Fibroblast of lung (primary cell): ENCODE measurements at regions not wholly inside any gene's neighbourhood (a gene's known extent, or its start where the extent isn't known, plus 50 kb on each side); places are given as distances from the start of the nearest gene placed in this dataset.

Experiments used
- DNase-seq, 2 donors: peaks; one replicate each; pipeline versions ENCODE4 v3.0.0 to v3.0.0-alpha.2; 2010; ENCODE audit warnings: low read depth in 2 of 2
- H2AFZ ChIP-seq: 2 replicates; pipeline ENCODE4 v1.5.1; 2012; ENCODE audit warnings: low read length, control low read depth, inconsistent platforms
- H3K27ac ChIP-seq: 2 replicates; pipeline ENCODE4 v1.5.1; 2011; ENCODE audit warnings: low read length, control low read depth; ENCODE audit not compliant: insufficient read depth
- H3K27me3 ChIP-seq: 2 replicates; pipeline ENCODE4 v1.5.1; 2011; ENCODE audit warnings: mild to moderate bottlenecking, low read length; ENCODE audit not compliant: control insufficient read depth, insufficient read depth
- H3K36me3 ChIP-seq: 2 replicates; pipeline ENCODE4 v1.5.1; 2011; ENCODE audit warnings: low read length; ENCODE audit not compliant: control insufficient read depth, insufficient read depth
- H3K4me1 ChIP-seq: 2 replicates; pipeline ENCODE4 v1.5.1; 2011; ENCODE audit warnings: low read length; ENCODE audit not compliant: control insufficient read depth, insufficient read depth; ENCODE audit errors: extremely low read depth
- H3K4me2 ChIP-seq: 2 replicates; pipeline ENCODE4 v1.5.1; 2011; ENCODE audit warnings: low read length, control low read depth; ENCODE audit not compliant: insufficient read depth; ENCODE audit errors: extremely low read depth
- H3K4me3 ChIP-seq, 4 experiments: fragments of 200-600 bp in 1 of 4; sonication (generic) in 1 of 4; replicated peaks in 1 of 4; 2 replicates each; pipeline ENCODE4 v1.5.1; 2011 to 2016; ENCODE audit warnings: low read length in 4 of 4, low read depth in 3 of 4, mild to moderate bottlenecking in 3 of 4, control low read depth in 2 of 4, inconsistent platforms in 1 of 4, mixed read lengths in 1 of 4; ENCODE audit not compliant: insufficient read depth in 1 of 4; ENCODE audit errors: control extremely low read depth in 1 of 4
- H3K79me2 ChIP-seq: 2 replicates; pipeline ENCODE4 v1.5.1; 2012; ENCODE audit warnings: mild to moderate bottlenecking, low read length, inconsistent platforms; ENCODE audit not compliant: control insufficient read depth, insufficient read depth
- H3K9ac ChIP-seq: 2 replicates; pipeline ENCODE4 v1.5.1; 2011; ENCODE audit warnings: mild to moderate bottlenecking, low read length, control low read depth; ENCODE audit not compliant: insufficient read depth
- H3K9me3 ChIP-seq: 2 replicates; pipeline ENCODE4 v1.5.1; 2012; ENCODE audit warnings: low read depth, low read length; ENCODE audit not compliant: control insufficient read depth, insufficient read depth
- H4K20me1 ChIP-seq: 2 replicates; pipeline ENCODE4 v1.5.1; 2011; ENCODE audit warnings: low read length; ENCODE audit not compliant: control insufficient read depth, insufficient read depth; ENCODE audit errors: extremely low read depth
- CTCF ChIP-seq, 2 donors: IDR thresholded peaks in 1 of 2; conservative IDR thresholded peaks in 1 of 2; 1 replicate in 1 of 2; 2 replicates in 1 of 2; pipeline ENCODE4 v1.5.1; 2011 to 2012; ENCODE audit warnings: low read length in 2 of 2, control low read depth in 1 of 2, inconsistent platforms in 1 of 2, low read depth in 1 of 2, mild to moderate bottlenecking in 1 of 2
- EZH2 ChIP-seq: IDR thresholded peaks from 2 replicates; pipeline ENCODE4 v1.5.1; 2012; ENCODE audit warnings: low read length, control low read depth, mild to moderate bottlenecking; ENCODE audit errors: missing control alignments

- no peak overlapping the region for H3K4me3 ChIP-seq
- no peaks in the 10 kb centered on the region for H3K9me3 ChIP-seq
- H3K79me2 ChIP-seq = no peaks in the 10 kb centered on the region
- no peak overlapping the region for H3K9ac ChIP-seq
- peaks cover 2% of the 10 kb centered on the region for H3K36me3 ChIP-seq
- peaks cover under 1% of the 10 kb centered on the region for H3K4me1 ChIP-seq
- no peaks in the 10 kb centered on the region for H4K20me1 ChIP-seq
- TF ChIP-seq CTCF (conservative IDR thresholded peaks at IDR 0.05 in 1 of 2, IDR thresholded peaks at IDR 0.05 in 1 of 2; ENCODE audit: low read depth in 1 of 2, low read length in 2 of 2) (no peak), EZH2 (no peak)
- no peak for DNase-seq
- H3K4me2 ChIP-seq = no peak overlapping the region
- no peaks in the 10 kb centered on the region for H3K27me3 ChIP-seq
- H3K27ac ChIP-seq = no peak overlapping the region
- no peak overlapping the region for H2AFZ ChIP-seq
Observed at GRCh38 chr22:25482868-25483639, 81.4 kb upstream of the GRK3 start.

- Histone ChIP-seq H3K79me2 (no peaks in the 10 kb centered on the region), H3K9ac (no peak overlapping the region), H3K36me3 (peaks cover 2% of the 10 kb centered on the region), H4K20me1 (no peaks in the 10 kb centered on the region), H3K9me3 (no peaks in the 10 kb centered on the region), H3K4me2 (no peak overlapping the region), H3K4me1 (peaks cover 3% of the 10 kb centered on the region), H3K27me3 (no peaks in the 10 kb centered on the region), H3K4me3 (no peak overlapping the region), H2AFZ (no peak overlapping the region), H3K27ac (no peak overlapping the region)
- TF ChIP-seq EZH2 (no peak), CTCF (conservative IDR thresholded peaks at IDR 0.05 in 1 of 2, IDR thresholded peaks at IDR 0.05 in 1 of 2; ENCODE audit: low read depth in 1 of 2, low read length in 2 of 2) (no peak)
- DNase-seq = no peak
Observed at GRCh38 chr22:25483931-25484330, 80.5 kb upstream of the GRK3 start.

- no peak for DNase-seq
- H3K4me2 ChIP-seq = no peak overlapping the region
- no peak overlapping the region for H3K9ac ChIP-seq
- H3K4me3 ChIP-seq = no peak overlapping the region
- no peaks in the 10 kb centered on the region for H3K27me3 ChIP-seq
- TF ChIP-seq EZH2 = no peak
- no peak for TF ChIP-seq CTCF (conservative IDR thresholded peaks at IDR 0.05 in 1 of 2, IDR thresholded peaks at IDR 0.05 in 1 of 2; ENCODE audit: low read depth in 1 of 2, low read length in 2 of 2)
- H2AFZ ChIP-seq = no peak overlapping the region
- peaks cover 3% of the 10 kb centered on the region for H3K4me1 ChIP-seq
- no peak overlapping the region for H3K27ac ChIP-seq
- H3K36me3 ChIP-seq = peaks cover 2% of the 10 kb centered on the region
- no peaks in the 10 kb centered on the region for H3K79me2 ChIP-seq
- H4K20me1 ChIP-seq = no peaks in the 10 kb centered on the region
- no peaks in the 10 kb centered on the region for H3K9me3 ChIP-seq
Observed at GRCh38 chr22:25484521-25485315, 79.8 kb upstream of the GRK3 start.
